ENCODE measurements at regions not wholly inside any gene's neighbourhood (a gene's known extent, or its start where the extent isn't known, plus 50 kb on each side); places are given as distances from the start of the nearest gene placed in this dataset.

DNA sequence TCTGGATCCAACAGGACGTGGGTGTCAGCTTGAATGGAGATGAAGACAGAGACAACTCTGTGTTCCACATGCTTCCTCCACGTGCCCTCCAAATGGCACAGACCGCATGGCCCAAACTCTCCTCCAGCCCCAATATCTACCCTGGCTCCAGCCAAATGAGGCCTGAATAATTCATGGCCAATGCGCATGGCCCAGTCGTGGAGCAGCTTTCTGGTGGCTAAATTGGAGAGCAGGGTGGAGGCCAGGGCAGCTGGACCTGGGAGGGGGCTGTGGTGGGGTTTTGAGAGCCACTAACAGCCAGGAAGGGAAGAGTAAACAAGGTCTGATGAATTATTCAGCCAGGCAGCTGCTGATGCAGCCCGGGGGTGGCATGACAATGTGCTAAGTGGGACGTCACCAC is 96.7 kb upstream of the TMEM132E start:
- ChIA-PET CTCF (ENCODE audit: low intra/inter-chr PET ratio) (no interaction called here), POLR2A (interaction anchor here (0.6 to 1.5 kb wide), 2 partner anchors 11 to 1345 kb away, joined by 3 read pairs; no protein-coding TSS in a partner anchor)
- TF ChIP-seq, protein P1, sequence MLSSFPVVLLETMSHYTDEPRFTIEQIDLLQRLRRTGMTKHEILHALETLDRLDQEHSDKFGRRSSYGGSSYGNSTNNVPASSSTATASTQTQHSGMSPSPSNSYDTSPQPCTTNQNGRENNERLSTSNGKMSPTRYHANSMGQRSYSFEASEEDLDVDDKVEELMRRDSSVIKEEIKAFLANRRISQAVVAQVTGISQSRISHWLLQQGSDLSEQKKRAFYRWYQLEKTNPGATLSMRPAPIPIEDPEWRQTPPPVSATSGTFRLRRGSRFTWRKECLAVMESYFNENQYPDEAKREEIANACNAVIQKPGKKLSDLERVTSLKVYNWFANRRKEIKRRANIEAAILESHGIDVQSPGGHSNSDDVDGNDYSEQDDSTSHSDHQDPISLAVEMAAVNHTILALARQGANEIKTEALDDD (IDR thresholded peaks at IDR 0.05): no peak
- TF ChIP-seq, protein P2, sequence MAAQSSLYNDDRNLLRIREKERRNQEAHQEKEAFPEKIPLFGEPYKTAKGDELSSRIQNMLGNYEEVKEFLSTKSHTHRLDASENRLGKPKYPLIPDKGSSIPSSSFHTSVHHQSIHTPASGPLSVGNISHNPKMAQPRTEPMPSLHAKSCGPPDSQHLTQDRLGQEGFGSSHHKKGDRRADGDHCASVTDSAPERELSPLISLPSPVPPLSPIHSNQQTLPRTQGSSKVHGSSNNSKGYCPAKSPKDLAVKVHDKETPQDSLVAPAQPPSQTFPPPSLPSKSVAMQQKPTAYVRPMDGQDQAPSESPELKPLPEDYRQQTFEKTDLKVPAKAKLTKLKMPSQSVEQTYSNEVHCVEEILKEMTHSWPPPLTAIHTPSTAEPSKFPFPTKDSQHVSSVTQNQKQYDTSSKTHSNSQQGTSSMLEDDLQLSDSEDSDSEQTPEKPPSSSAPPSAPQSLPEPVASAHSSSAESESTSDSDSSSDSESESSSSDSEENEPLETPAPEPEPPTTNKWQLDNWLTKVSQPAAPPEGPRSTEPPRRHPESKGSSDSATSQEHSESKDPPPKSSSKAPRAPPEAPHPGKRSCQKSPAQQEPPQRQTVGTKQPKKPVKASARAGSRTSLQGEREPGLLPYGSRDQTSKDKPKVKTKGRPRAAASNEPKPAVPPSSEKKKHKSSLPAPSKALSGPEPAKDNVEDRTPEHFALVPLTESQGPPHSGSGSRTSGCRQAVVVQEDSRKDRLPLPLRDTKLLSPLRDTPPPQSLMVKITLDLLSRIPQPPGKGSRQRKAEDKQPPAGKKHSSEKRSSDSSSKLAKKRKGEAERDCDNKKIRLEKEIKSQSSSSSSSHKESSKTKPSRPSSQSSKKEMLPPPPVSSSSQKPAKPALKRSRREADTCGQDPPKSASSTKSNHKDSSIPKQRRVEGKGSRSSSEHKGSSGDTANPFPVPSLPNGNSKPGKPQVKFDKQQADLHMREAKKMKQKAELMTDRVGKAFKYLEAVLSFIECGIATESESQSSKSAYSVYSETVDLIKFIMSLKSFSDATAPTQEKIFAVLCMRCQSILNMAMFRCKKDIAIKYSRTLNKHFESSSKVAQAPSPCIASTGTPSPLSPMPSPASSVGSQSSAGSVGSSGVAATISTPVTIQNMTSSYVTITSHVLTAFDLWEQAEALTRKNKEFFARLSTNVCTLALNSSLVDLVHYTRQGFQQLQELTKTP (IDR thresholded peaks at IDR 0.05; ENCODE audit: low read depth in 1 of 2, partially characterized antibody in 2 of 2): no peak
- TF ChIP-seq STAT5A (IDR thresholded peaks at IDR 0.05; ENCODE audit: borderline replicate concordance, low read length) (no peak), ZC3H11A (IDR thresholded peaks at IDR 0.05; ENCODE audit: low read depth, low read length) (no peak), CCNT2 (IDR thresholded peaks at IDR 0.05; ENCODE audit: borderline replicate concordance, extremely low read depth, insufficient read length, low read depth, low read length) (no peak), ZSCAN29 (IDR thresholded peaks at IDR 0.05) (no peak), ZNF165 (CRISPR knock-in tag; IDR thresholded peaks at IDR 0.05; ENCODE audit: borderline replicate concordance) (no peak)
- TF ChIP-seq, protein P3, sequence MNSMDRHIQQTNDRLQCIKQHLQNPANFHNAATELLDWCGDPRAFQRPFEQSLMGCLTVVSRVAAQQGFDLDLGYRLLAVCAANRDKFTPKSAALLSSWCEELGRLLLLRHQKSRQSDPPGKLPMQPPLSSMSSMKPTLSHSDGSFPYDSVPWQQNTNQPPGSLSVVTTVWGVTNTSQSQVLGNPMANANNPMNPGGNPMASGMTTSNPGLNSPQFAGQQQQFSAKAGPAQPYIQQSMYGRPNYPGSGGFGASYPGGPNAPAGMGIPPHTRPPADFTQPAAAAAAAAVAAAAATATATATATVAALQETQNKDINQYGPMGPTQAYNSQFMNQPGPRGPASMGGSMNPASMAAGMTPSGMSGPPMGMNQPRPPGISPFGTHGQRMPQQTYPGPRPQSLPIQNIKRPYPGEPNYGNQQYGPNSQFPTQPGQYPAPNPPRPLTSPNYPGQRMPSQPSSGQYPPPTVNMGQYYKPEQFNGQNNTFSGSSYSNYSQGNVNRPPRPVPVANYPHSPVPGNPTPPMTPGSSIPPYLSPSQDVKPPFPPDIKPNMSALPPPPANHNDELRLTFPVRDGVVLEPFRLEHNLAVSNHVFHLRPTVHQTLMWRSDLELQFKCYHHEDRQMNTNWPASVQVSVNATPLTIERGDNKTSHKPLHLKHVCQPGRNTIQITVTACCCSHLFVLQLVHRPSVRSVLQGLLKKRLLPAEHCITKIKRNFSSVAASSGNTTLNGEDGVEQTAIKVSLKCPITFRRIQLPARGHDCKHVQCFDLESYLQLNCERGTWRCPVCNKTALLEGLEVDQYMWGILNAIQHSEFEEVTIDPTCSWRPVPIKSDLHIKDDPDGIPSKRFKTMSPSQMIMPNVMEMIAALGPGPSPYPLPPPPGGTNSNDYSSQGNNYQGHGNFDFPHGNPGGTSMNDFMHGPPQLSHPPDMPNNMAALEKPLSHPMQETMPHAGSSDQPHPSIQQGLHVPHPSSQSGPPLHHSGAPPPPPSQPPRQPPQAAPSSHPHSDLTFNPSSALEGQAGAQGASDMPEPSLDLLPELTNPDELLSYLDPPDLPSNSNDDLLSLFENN (IDR thresholded peaks at IDR 0.05; ENCODE audit: low read depth in 2 of 2, low read length in 2 of 2): no peak
- TF ChIP-seq, protein P4, sequence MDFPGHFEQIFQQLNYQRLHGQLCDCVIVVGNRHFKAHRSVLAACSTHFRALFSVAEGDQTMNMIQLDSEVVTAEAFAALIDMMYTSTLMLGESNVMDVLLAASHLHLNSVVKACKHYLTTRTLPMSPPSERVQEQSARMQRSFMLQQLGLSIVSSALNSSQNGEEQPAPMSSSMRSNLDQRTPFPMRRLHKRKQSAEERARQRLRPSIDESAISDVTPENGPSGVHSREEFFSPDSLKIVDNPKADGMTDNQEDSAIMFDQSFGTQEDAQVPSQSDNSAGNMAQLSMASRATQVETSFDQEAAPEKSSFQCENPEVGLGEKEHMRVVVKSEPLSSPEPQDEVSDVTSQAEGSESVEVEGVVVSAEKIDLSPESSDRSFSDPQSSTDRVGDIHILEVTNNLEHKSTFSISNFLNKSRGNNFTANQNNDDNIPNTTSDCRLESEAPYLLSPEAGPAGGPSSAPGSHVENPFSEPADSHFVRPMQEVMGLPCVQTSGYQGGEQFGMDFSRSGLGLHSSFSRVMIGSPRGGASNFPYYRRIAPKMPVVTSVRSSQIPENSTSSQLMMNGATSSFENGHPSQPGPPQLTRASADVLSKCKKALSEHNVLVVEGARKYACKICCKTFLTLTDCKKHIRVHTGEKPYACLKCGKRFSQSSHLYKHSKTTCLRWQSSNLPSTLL (IDR thresholded peaks at IDR 0.05): no peak
- TF ChIP-seq, protein P5, sequence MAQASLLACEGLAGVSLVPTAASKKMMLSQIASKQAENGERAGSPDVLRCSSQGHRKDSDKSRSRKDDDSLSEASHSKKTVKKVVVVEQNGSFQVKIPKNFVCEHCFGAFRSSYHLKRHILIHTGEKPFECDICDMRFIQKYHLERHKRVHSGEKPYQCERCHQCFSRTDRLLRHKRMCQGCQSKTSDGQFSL (CRISPR knock-in tag; IDR thresholded peaks at IDR 0.05): no peak
- TF ChIP-seq, protein P5 (tag; IDR thresholded peaks at IDR 0.05): no peak
- WGBS (ENCODE audit: insufficient coverage, low coverage, missing lambda C conversion rate): 0% methylated on average over 7 of the region's 7 CpGs
- no peak overlapping the region; a peak in 1 of 4 replicates for H3K9ac ChIP-seq (ENCODE audit: insufficient read depth in 1 of 2, low read depth in 2 of 2, low read length in 2 of 2)
- in situ Hi-C loops (cut with MboI): no loop called here
- peaks cover 8% of the 10 kb centered on the region for H4K20me1 ChIP-seq (replicated peaks; ENCODE audit: control insufficient read depth, insufficient read depth, low read length)
- BruUV-seq (replicated peaks): no TSS peak
- no peak overlapping the region for H3K4me2 ChIP-seq (ENCODE audit: insufficient read depth, low read length)
- no peak overlapping the region for H3K4me3 ChIP-seq
- peaks cover 2 to 24% of the 10 kb centered on the region in 2 experiments; a peak in 2 of 5 replicates for H3K27me3 ChIP-seq (ENCODE audit: control insufficient read depth in 2 of 2, insufficient read depth in 2 of 2, low read length in 2 of 2)
- H3K79me2 ChIP-seq (ENCODE audit: control insufficient read depth, insufficient read depth, low read length): no peaks in the 10 kb centered on the region
- no peaks in the 10 kb centered on the region for H3K9me1 ChIP-seq (ENCODE audit: control insufficient read depth, insufficient read depth, low read length)
- ATAC-seq (no peak), DNase-seq (ENCODE audit: extremely low read depth in 1 of 4, low spot score in 3 of 4) (no peak), FAIRE-seq (no peak)
- intact Hi-C loops (cut with micrococcal nuclease): no loop called here
- H3K4me1 ChIP-seq (replicated peaks in 1 of 2; ENCODE audit: control insufficient read depth in 2 of 2, insufficient read depth in 2 of 2, low read length in 2 of 2): no peaks in the 10 kb centered on the region
- H3K36me3 ChIP-seq (ENCODE audit: control insufficient read depth, insufficient read depth, low read length): no peaks in the 10 kb centered on the region
- no peak overlapping the region for H2AFZ ChIP-seq (ENCODE audit: low read depth, low read length)
- no peaks in the 10 kb centered on the region for H3K9me3 ChIP-seq (replicated peaks; ENCODE audit: control insufficient read depth, insufficient read depth, low read depth, low read length)
- H3K27ac ChIP-seq (ENCODE audit: extremely low read depth, low read depth, low read length): no peak overlapping the region
